BJ (cell line): ENCODE measurements at regions not wholly inside any gene's neighbourhood (a gene's known extent, or its start where the extent isn't known, plus 50 kb on each side); places are given as distances from the start of the nearest gene placed in this dataset.

Experiments used
- CTCF ChIA-PET: fragments of 350-600 bp; formaldehyde crosslinking; extraction: SDS; loops from one replicate; lab custom pipeline; 2021; ENCODE audit warnings: antibody characterized with exemption, inconsistent platforms; lab: Yijun Ruan, JAX
- POLR2A ChIA-PET: fragments of 300-600 bp; sonication (Branson Sonifier 250); formaldehyde crosslinking; extraction: SDS; loops from one replicate; lab custom pipeline; 2021; ENCODE audit warnings: antibody characterized with exemption; lab: Charles Lee
- DNase-seq: peaks from one replicate; pipeline ENCODE4 v3.0.0-alpha.2; 2011; ENCODE audit warnings: low read depth
- H3K27me3 ChIP-seq: 2 replicates; pipeline ENCODE4 v1.6.0; 2011; ENCODE audit warnings: low read length; ENCODE audit not compliant: control insufficient read depth, insufficient read depth
- H3K36me3 ChIP-seq: 2 replicates; pipeline ENCODE4 v1.5.1; 2011; ENCODE audit warnings: low read length; ENCODE audit not compliant: control insufficient read depth, insufficient read depth
- H3K4me3 ChIP-seq: 2 replicates; pipeline ENCODE4 v1.5.1; 2011; ENCODE audit warnings: low read depth, mild to moderate bottlenecking, control low read depth, low read length
- TF ChIP-seq, protein P1 (sequence below): IDR thresholded peaks from 2 replicates; pipeline ENCODE4 v1.5.1; 2011; ENCODE audit warnings: low read depth, mild to moderate bottlenecking, control low read depth, inconsistent platforms, low read length, moderate library complexity; ENCODE audit not compliant: insufficient read depth

- Histone ChIP-seq H3K4me3 (no peak overlapping the region), H3K27me3 (peaks cover 1% of the 10 kb centered on the region), H3K36me3 (no peaks in the 10 kb centered on the region; the same call in 1 of the 2 replicates)
- TF ChIP-seq, protein P1, sequence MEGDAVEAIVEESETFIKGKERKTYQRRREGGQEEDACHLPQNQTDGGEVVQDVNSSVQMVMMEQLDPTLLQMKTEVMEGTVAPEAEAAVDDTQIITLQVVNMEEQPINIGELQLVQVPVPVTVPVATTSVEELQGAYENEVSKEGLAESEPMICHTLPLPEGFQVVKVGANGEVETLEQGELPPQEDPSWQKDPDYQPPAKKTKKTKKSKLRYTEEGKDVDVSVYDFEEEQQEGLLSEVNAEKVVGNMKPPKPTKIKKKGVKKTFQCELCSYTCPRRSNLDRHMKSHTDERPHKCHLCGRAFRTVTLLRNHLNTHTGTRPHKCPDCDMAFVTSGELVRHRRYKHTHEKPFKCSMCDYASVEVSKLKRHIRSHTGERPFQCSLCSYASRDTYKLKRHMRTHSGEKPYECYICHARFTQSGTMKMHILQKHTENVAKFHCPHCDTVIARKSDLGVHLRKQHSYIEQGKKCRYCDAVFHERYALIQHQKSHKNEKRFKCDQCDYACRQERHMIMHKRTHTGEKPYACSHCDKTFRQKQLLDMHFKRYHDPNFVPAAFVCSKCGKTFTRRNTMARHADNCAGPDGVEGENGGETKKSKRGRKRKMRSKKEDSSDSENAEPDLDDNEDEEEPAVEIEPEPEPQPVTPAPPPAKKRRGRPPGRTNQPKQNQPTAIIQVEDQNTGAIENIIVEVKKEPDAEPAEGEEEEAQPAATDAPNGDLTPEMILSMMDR, result no peak
- CTCF ChIA-PET, result interaction anchor here (1.3 kb wide), 1 partner anchor 14 kb away, joined by 3 read pairs; no protein-coding TSS in a partner anchor
- no peak for DNase-seq
- POLR2A ChIA-PET, result no interaction called here
Measured at GRCh38 chr2:12651641-12652040, 65.1 kb upstream of the TRIB2 start.

DNA sequence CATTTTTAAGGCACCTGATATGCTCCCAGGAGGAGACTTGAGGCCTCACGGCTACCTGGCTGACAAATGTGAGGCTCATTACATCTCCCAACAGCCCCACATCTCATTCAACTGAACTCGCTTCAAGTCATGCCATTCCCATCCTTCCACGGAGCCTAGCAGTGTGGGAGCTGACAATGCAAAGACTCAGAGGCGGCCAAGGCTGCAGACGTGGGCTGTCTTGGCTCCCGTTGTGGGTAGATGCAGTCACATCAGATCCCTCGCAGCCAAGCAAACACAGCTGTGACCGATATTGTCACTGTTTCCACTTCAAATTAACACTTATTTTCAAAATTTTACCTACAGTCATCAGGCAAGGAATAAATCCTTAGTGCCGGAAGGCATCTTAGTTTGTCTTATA lies 64.0 kb upstream of the TRIB2 start:
- no peak overlapping the region for H3K4me3 ChIP-seq
- peaks cover 1% of the 10 kb centered on the region for H3K27me3 ChIP-seq
- TF ChIP-seq, protein P1, result no peak
- DNase-seq, result no peak
- no peaks in the 10 kb centered on the region; the same call in 1 of the 2 replicates for H3K36me3 ChIP-seq
- POLR2A ChIA-PET, result no interaction called here
- CTCF ChIA-PET, result interaction anchor here (1.3 kb wide), 1 partner anchor 15 kb away, joined by 3 read pairs; no protein-coding TSS in a partner anchor

- no peak for DNase-seq
- Histone ChIP-seq H3K36me3 (no peaks in the 10 kb centered on the region), H3K4me3 (no peak overlapping the region), H3K27me3 (peaks cover 5% of the 10 kb centered on the region; the same call in 1 of the 2 replicates)
- ChIA-PET POLR2A (no interaction called here), CTCF (interaction anchor here (2.6 kb wide), 1 partner anchor 11 kb away, joined by 8 read pairs; no protein-coding TSS in a partner anchor)
- TF ChIP-seq, protein P1, result no peak
Measured at GRCh38 chr2:12657560-12657959, 59.2 kb upstream of the TRIB2 start.

DNA sequence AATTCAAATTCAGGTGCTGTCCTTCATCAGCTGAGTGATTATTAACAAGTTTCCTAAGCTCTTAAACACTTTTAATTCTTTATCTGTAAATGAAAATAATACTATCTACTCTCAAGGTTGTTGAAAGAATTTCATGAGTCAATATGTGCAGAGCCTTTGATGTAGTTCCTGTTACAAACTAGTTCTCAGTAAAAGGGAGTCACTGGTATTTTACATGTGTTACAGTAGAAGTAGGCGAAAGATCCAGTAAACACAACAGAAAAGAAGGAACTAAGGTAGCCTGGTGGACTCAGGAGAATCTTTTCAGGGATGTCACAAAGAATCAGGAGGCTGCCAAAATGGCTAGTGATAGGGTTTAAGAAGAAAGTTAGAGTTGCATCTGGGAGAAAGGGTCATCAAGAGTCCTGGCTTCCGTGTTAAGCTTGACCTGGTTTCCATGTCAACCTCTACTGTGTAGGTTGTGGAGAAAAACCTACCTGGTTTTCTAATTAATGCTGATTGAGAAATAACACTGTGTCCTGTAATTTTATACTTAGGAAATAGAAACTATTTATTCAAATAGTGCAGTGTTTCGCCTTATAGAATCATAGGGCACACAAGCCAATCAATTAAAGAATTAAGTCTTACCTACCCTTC lies 58.3 kb upstream of the TRIB2 start:
- no peak overlapping the region for H3K4me3 ChIP-seq
- CTCF ChIA-PET, result interaction anchor here (2.6 kb wide), 1 partner anchor 10 kb away, joined by 8 read pairs; no protein-coding TSS in a partner anchor
- H3K27me3 ChIP-seq, result peaks cover 5% of the 10 kb centered on the region; the same call in 1 of the 2 replicates
- DNase-seq, result no peak
- TF ChIP-seq, protein P1, result no peak
- H3K36me3 ChIP-seq, result no peaks in the 10 kb centered on the region
- POLR2A ChIA-PET, result no interaction called here

DNA sequence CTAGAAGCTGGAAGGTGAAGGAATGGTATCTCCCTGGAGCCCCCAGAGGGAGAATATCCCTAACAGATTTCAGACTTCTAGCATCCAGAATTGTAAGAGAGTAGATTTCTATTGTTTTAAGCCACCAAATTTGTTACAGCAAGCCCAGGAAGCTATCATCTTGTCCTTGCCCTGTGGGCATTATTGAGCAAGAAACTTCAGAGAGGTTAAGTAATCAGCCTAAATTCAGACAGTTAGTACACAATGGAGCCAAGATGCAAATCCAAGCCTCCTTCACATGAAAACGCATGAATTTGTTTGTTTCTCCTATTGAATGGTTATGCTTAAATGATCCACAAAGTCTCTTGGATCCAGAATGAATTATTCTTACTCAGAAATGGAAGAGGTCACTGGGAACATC lies 55.2 kb upstream of the TRIB2 start:
- POLR2A ChIA-PET, result no interaction called here
- no peak for DNase-seq
- peaks cover 5% of the 10 kb centered on the region; the same call in 1 of the 2 replicates for H3K27me3 ChIP-seq
- CTCF ChIA-PET, result interaction anchor here (1.4 kb wide), 1 partner anchor 12 kb away, joined by 3 read pairs; no protein-coding TSS in a partner anchor
- no peaks in the 10 kb centered on the region for H3K36me3 ChIP-seq
- H3K4me3 ChIP-seq, result no peak overlapping the region
- TF ChIP-seq, protein P1, result no peak
